ENCODE measurements at regions not wholly inside any gene's neighbourhood (a gene's known extent, or its start where the extent isn't known, plus 50 kb on each side); places are given as distances from the start of the nearest gene placed in this dataset.

DNA sequence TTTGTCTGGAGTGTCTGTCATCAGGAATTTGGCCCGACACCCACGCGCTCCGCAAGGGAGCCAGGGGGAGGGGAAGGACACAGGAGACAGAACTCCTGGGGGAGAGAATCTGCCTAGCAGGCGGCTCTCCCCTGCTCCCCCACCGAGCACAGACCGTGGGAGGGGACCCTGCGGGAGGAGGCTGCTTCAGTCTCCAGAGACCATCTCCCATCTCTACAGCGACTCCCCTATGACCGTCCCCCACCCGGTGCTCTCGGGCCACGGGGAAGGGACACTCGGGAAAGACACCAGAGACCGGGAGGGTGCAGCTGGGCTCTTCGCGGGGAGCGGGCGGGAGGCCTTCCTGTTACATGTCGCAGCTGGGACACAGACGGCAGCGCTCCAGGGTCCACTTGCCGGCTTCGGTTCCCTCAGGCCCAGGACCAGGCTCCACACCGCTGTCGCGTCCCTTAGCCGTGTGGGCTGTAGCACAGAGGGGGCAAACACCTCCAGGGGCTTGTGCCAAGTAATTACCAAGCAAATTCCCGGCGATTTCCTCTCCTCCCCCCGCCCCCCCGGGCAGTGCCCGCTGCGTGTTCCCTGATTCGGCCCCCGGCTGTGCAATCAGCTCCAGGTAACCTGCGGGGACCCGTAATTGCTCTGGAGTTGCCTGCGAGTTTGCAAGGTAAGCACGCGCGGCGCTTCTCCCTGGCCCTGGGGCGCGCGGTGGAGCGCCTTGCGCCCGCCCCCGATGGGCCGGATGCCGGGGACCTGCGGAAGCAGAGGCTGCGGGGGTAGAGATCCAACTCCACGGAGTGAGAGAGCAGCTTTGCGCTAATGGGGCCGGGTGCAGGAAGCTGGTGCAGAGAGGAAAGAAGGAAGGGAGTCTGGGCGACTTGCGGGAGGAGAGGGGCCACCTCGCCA, 155.1 kb upstream of the CADM1 start (continued):
- TF ChIP-seq, protein P1, sequence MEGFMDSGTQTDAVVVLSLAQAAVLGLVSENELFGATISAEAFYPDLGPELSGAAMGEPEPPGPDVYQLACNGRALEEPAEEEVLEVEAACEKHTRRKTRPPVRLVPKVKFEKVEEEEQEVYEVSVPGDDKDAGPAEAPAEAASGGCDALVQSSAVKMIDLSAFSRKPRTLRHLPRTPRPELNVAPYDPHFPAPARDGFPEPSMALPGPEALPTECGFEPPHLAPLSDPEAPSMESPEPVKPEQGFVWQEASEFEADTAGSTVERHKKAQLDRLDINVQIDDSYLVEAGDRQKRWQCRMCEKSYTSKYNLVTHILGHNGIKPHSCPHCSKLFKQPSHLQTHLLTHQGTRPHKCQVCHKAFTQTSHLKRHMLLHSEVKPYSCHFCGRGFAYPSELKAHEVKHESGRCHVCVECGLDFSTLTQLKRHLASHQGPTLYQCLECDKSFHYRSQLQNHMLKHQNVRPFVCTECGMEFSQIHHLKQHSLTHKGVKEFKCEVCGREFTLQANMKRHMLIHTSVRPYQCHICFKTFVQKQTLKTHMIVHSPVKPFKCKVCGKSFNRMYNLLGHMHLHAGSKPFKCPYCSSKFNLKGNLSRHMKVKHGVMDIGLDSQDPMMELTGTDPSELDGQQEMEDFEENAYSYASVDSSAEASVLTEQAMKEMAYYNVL (CRISPR knock-in tag; IDR thresholded peaks at IDR 0.05; ENCODE audit: borderline replicate concordance) = no peak
- TF ChIP-seq ATF6 (CRISPR knock-in tag; conservative IDR thresholded peaks at IDR 0.05) = no peak
- no peak for TF ChIP-seq ZNF781 (CRISPR knock-in tag; IDR thresholded peaks at IDR 0.05; ENCODE audit: borderline replicate concordance, not compliant biosample characterization)
- no peak for TF ChIP-seq BRF2 (CRISPR knock-in tag; IDR thresholded peaks at IDR 0.05)
- TF ChIP-seq REXO4 (CRISPR knock-in tag; IDR thresholded peaks at IDR 0.05; ENCODE audit: borderline replicate concordance) = no peak

GRCh38 chr11:115657586-115657985, 153.4 kb upstream of the CADM1 start:
- TF ChIP-seq NR2C2 (CRISPR knock-in tag; IDR thresholded peaks at IDR 0.05; ENCODE audit: borderline replicate concordance) (no peak), NFYB (CRISPR knock-in tag; IDR thresholded peaks at IDR 0.05) (no peak), STAG1 (CRISPR knock-in tag; IDR thresholded peaks at IDR 0.05) (no peak), NCOA1 (CRISPR knock-in tag; IDR thresholded peaks at IDR 0.05) (no peak), KMT2B (CRISPR knock-in tag; IDR thresholded peaks at IDR 0.05) (no peak), TGIF2 (CRISPR knock-in tag; IDR thresholded peaks at IDR 0.05) (no peak), ZNF780A (CRISPR knock-in tag; IDR thresholded peaks at IDR 0.05) (no peak), THAP11 (CRISPR knock-in tag; IDR thresholded peaks at IDR 0.05) (no peak), CBFB (CRISPR knock-in tag; IDR thresholded peaks at IDR 0.05) (no peak)
- TF ChIP-seq, protein P2, sequence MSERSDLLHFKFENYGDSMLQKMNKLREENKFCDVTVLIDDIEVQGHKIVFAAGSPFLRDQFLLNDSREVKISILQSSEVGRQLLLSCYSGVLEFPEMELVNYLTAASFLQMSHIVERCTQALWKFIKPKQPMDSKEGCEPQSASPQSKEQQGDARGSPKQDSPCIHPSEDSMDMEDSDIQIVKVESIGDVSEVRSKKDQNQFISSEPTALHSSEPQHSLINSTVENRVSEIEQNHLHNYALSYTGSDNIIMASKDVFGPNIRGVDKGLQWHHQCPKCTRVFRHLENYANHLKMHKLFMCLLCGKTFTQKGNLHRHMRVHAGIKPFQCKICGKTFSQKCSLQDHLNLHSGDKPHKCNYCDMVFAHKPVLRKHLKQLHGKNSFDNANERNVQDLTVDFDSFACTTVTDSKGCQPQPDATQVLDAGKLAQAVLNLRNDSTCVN (CRISPR knock-in tag; IDR thresholded peaks at IDR 0.05; ENCODE audit: borderline replicate concordance) = no peak
- Histone ChIP-seq H3K9me3 (ENCODE audit: low read length) (no peaks in the 10 kb centered on the region), H3K4me2 (ENCODE audit: low read depth, low read length) (no peak overlapping the region), H3K36me3 (replicated peaks in 1 of 2; ENCODE audit: control insufficient read depth in 1 of 2, insufficient read depth in 2 of 2, low read length in 2 of 2) (no peaks in the 10 kb centered on the region), H3K4me1 (ENCODE audit: insufficient read depth, low read length) (peaks cover 10% of the 10 kb centered on the region), H4K20me1 (ENCODE audit: insufficient read depth, low read length) (no peaks in the 10 kb centered on the region), H3K27ac (ENCODE audit: extremely low read length, insufficient read depth, low read length) (no peak overlapping the region), H3K9ac (ENCODE audit: insufficient read depth, low read depth, low read length) (no peak overlapping the region), H3K79me2 (ENCODE audit: insufficient read depth, low read length) (no peaks in the 10 kb centered on the region), H3K27me3 (ENCODE audit: control insufficient read depth in 1 of 2, insufficient read depth in 2 of 2, low read length in 2 of 2) (peaks cover 0 to 46% of the 10 kb centered on the region in 2 experiments; a peak in 4 of 5 replicates), H3K4me3 (replicated peaks in 1 of 3; ENCODE audit: insufficient read depth in 1 of 3, low read depth in 2 of 3, low read length in 3 of 3) (no peak overlapping the region), H2AFZ (ENCODE audit: low read length) (no peak overlapping the region)
- FAIRE-seq = no peak
- CTCF ChIA-PET (ENCODE audit: low intra/inter-chr PET ratio, low total read pairs) = no interaction called here
- POLR2A ChIA-PET = no interaction called here
- BruUV-seq (replicated peaks) = no TSS peak
- no peak for DNase-seq (ENCODE audit: low spot score)
- no peak for ATAC-seq
- intact Hi-C loops (cut with micrococcal nuclease; ENCODE audit: unreplicated experiment) (no loop called here), in situ Hi-C loops (cut with HindIII; ENCODE audit: extremely low pct_ligation_motif_present, low pct_unique_long_range_greater_than_20kb) (no loop called here)
- WGBS (ENCODE audit: low lambda C conversion rate) = 51% methylated on average over 4 of the region's 4 CpGs

All from HepG2 (cell line).